ENCODE measurements at regions not wholly inside any gene's neighbourhood (a gene's known extent, or its start where the extent isn't known, plus 50 kb on each side); places are given as distances from the start of the nearest gene placed in this dataset.

DNA sequence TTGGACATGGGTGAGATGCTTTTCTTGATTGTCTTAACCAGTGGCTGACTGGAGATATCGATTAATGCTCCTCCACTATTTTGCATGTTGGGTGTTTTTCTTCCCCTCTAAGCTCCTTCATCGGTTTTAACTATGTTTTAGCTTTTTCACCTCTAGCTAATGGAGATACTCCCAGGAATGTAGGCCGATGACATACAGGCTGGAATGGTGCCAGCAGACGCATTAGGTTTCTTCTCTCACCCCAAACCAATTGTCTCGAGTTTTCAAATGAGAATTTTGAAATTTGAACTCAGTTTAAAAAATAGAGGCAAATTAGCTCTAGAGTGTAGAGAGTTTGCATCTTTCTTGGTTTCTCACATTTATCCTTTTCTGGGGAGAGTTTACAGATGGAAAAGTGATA, 247.6 kb downstream of the RPRM start:
- TF ChIP-seq, protein P1, sequence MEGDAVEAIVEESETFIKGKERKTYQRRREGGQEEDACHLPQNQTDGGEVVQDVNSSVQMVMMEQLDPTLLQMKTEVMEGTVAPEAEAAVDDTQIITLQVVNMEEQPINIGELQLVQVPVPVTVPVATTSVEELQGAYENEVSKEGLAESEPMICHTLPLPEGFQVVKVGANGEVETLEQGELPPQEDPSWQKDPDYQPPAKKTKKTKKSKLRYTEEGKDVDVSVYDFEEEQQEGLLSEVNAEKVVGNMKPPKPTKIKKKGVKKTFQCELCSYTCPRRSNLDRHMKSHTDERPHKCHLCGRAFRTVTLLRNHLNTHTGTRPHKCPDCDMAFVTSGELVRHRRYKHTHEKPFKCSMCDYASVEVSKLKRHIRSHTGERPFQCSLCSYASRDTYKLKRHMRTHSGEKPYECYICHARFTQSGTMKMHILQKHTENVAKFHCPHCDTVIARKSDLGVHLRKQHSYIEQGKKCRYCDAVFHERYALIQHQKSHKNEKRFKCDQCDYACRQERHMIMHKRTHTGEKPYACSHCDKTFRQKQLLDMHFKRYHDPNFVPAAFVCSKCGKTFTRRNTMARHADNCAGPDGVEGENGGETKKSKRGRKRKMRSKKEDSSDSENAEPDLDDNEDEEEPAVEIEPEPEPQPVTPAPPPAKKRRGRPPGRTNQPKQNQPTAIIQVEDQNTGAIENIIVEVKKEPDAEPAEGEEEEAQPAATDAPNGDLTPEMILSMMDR (IDR thresholded peaks at IDR 0.05; ENCODE audit: poor library complexity), result no peak
- TF ChIP-seq EZH2 (IDR thresholded peaks at IDR 0.05; ENCODE audit: borderline replicate concordance), result no peak
